Omental fat pad (tissue), 3 donors: ENCODE measurements at regions not wholly inside any gene's neighbourhood (a gene's known extent, or its start where the extent isn't known, plus 50 kb on each side); places are given as distances from the start of the nearest gene placed in this dataset.

Source experiments
- ATAC-seq: fragments of 150-250 bp; one replicate; pipeline ENCODE4 v1.9.1; 2016; ENCODE audit warnings: mild to moderate bottlenecking, moderate library complexity; ENCODE audit not compliant: low FRiP score
- DNase-seq: peaks from one replicate; pipeline ENCODE4 v3.0.0-alpha.2; 2019; ENCODE audit warnings: low spot score
- CTCF ChIP-seq, 3 donors: fragments of 450-650 bp; IDR thresholded peaks; one replicate each; pipeline ENCODE4 v1.5.1; 2016 to 2017; ENCODE audit warnings: antibody characterized with exemption in 3 of 3, mild to moderate bottlenecking in 3 of 3, moderate library complexity in 2 of 3

DNA sequence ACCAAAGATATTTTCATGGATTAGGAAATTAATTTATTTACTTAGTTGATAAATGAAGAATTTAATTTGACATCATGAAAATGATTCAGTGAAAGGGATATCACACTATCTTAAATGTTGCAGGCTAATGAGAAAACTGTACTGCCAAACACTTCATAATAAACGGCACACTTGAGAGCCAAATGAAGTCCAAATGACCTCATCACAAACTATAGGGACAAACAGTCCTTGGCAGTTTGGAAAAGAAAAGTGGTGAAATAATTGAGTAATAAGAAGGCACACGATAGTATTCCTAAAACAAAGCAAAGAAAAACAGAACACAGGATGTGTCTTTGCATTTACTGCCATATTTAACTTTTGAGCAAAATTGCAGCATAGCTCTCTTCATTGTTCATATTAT lies 116.9 kb upstream of the TLR4 start:
- no peak for ATAC-seq
- no peak for DNase-seq

GRCh38 chr9:117574099-117574498 lies 130.1 kb upstream of the TLR4 start:
- TF ChIP-seq CTCF (IDR thresholded peaks at IDR 0.05), result no peak
- DNase-seq (no peak), ATAC-seq (no peak)

More for the DNA sequence above, 116.9 kb upstream of the TLR4 start:
- TF ChIP-seq CTCF (IDR thresholded peaks at IDR 0.05), result no peak

- DNase-seq (no peak), ATAC-seq (no peak)
- TF ChIP-seq CTCF (IDR thresholded peaks at IDR 0.05), result no peak
Measured at GRCh38 chr9:117564839-117565238, 139.4 kb upstream of the TLR4 start.

DNA sequence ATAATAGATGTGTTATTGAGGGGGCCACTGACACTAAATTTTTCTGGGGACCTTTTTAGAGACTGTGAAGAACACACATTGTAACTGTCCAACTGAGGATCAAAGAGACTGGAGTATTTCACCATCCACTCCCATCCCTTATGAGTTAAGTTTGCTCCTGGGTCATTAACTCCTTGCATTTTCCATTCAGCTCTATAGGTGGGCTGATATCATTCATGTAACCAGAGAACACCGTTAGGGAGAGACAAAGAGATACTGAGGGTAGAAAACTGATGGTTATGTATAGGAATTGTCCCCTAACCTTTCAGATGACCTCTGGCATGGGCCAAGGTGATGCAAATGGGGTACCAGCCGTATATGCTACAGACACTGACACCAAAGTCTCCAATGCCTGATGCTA lies 142.4 kb upstream of the TLR4 start:
- no peak for ATAC-seq
- DNase-seq, result no peak
- no peak for TF ChIP-seq CTCF (IDR thresholded peaks at IDR 0.05)

GRCh38 chr9:117555964-117556629 lies 141.2 kb upstream of the ASTN2 start:
- ATAC-seq (no peak), DNase-seq (no peak)
- TF ChIP-seq CTCF (IDR thresholded peaks at IDR 0.05), result no peak

DNA sequence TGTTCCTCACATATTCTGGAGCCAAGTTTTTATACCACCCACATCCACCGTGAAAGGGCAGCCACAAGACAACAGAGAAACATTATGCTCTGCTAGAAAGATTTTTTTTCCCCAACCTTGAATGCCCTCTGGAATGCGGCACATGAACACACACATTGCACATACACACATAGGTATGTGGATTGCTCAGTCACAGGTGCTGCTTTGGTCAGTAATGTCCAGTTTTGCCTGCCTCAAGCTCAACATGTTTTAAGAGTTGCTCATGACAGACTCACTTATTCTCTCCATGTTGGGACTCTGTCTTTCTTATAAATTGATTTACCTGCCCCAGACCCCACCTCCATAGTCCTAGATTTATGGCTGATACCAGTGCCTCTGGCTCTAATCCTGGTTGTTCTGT lies 138.0 kb upstream of the ASTN2 start:
- no peak for DNase-seq
- TF ChIP-seq CTCF (IDR thresholded peaks at IDR 0.05), result no peak
- ATAC-seq, result no peak

- no peak for DNase-seq
- ATAC-seq, result no peak
- no peak for TF ChIP-seq CTCF (IDR thresholded peaks at IDR 0.05)
Measured at GRCh38 chr9:117551171-117551570, 136.3 kb upstream of the ASTN2 start.
